GM23248 (cell line): ENCODE measurements at regions not wholly inside any gene's neighbourhood (a gene's known extent, or its start where the extent isn't known, plus 50 kb on each side); places are given as distances from the start of the nearest gene placed in this dataset.

Experiments used
- EZH2 ChIP-seq: fragments of 200-600 bp; sonication (generic); IDR thresholded peaks from 2 replicates; pipeline ENCODE4 v1.6.1; 2018; ENCODE audit warnings: antibody characterized with exemption, mild to moderate bottlenecking; ENCODE audit not compliant: insufficient read depth, poor library complexity, severe bottlenecking
- EZH2phosphoT487 ChIP-seq: fragments of 200-600 bp; sonication (generic); IDR thresholded peaks from 2 replicates; pipeline ENCODE4 v1.6.1; 2018; ENCODE audit warnings: antibody characterized with exemption, moderate library complexity, mild to moderate bottlenecking, low read depth; ENCODE audit not compliant: insufficient read depth

DNA sequence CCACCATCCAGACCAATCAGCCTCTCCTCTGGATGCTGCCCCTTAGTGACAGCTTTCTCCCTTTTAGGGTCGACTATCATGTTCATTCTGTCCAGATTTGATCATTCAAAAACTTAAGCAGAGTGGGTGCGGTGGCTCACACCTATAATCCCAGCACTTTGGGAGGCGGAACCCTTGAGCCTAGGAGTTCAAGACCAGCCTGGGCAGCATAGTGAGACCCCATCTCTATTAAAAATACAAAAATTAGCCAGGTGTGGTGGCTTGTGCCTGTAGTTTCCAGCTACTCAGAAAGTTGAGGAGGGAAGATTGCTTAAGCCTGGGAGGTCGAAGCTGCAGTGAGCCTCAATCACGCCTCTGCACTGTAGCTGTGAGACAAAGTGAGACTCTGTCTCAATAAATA lies 68.3 kb upstream of the ZCCHC2 start:
- no peak for TF ChIP-seq EZH2phosphoT487
- no peak for TF ChIP-seq EZH2
